IPS-15b (cell line): ENCODE measurements at regions not wholly inside any gene's neighbourhood (a gene's known extent, or its start where the extent isn't known, plus 50 kb on each side); places are given as distances from the start of the nearest gene placed in this dataset.
"Not testable (repeated sequence)": the region's sequence is repeated elsewhere in the genome, so short reads cannot be mapped to it uniquely, and the experiment has no call there.

Source experiments
- H3K27me3 ChIP-seq: one replicate; pipeline ENCODE4 v1.6.1; 2013; ENCODE audit warnings: low read length; ENCODE audit not compliant: control insufficient read depth, insufficient read depth
- H3K36me3 ChIP-seq: one replicate; pipeline ENCODE4 v1.6.1; 2013; ENCODE audit warnings: low read length; ENCODE audit not compliant: control insufficient read depth, insufficient read depth
- H3K4me1 ChIP-seq: one replicate; pipeline ENCODE4 v1.6.1; 2013; ENCODE audit warnings: mild to moderate bottlenecking, low read length; ENCODE audit not compliant: control insufficient read depth, insufficient read depth
- H3K4me3 ChIP-seq: one replicate; pipeline ENCODE4 v1.5.1; 2013; ENCODE audit warnings: low read depth, low read length
- H3K9ac ChIP-seq: one replicate; pipeline ENCODE4 v1.6.1; 2013; ENCODE audit warnings: low read depth, mild to moderate bottlenecking, low read length
- H3K9me3 ChIP-seq: one replicate; pipeline ENCODE4 v1.6.1; 2013; ENCODE audit warnings: mild to moderate bottlenecking, low read length; ENCODE audit not compliant: control insufficient read depth, insufficient read depth

DNA sequence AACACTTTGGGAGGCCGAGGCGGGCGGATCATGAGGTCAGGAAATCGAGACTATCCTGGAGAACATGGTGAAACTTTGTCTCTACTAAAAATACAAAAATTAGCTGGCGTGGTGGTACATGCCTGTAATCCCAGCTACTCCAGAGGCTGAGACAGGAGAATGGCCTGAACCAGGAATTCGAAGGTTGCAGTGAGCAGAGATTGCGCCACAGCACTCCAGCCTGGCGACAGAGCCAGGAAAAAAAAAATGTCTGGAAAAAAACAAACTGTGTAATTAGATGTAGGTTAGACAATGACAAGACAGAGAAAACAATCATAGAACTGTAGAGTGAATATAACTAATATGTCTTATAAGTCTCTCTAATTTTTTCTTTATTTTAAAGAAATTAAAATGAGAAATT lies 1002.5 kb upstream of the LCORL start:
- H3K4me3 ChIP-seq = no peak overlapping the region
- no peaks in the 10 kb centered on the region for H3K4me1 ChIP-seq
- no peak overlapping the region for H3K9ac ChIP-seq
- no peaks in the 10 kb centered on the region for H3K27me3 ChIP-seq
- H3K36me3 ChIP-seq = no peaks in the 10 kb centered on the region
- no peaks in the 10 kb centered on the region for H3K9me3 ChIP-seq

DNA sequence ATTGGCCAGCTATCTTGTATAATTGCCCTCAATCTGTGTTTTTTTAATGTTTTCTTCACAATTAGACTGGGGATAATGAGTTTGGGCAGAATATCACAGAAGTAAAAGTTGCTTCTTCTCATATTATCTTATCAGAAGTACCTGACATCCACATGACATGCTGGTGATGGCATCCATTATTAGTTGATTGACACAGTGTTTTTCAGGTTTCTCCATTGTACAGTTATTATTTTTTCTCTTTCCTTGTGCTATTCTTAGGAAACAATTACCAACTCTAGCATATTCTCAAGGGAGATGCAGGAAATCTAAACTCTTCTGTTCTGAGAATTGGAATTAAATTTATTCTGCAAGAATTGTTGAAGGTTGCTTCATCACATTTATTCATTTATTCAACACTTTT lies 1000.1 kb upstream of the LCORL start:
- Histone ChIP-seq H3K4me1 (no peaks in the 10 kb centered on the region), H3K9me3 (no peaks in the 10 kb centered on the region), H3K36me3 (no peaks in the 10 kb centered on the region)

DNA sequence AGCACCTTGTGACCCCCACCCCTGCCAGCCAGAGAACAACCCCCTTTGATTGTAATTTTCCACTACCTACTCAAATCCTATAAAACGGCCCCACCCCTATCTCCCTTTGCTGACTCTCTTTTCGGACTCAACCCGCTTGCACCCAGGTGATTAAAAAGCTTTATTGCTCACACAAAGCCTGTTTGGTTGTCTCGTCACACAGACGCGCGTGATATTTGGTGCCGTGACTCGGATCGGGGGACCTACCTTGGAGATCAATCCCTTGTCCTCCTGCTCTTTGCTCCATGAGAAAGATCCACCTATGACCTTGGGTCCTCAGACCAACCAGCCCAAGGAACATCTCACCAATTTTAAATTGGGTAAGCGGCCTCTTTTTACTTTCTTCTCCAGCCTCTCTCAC lies 995.0 kb upstream of the LCORL start:
- H3K9ac ChIP-seq, H3K36me3 ChIP-seq, H3K27me3 ChIP-seq, H3K4me3 ChIP-seq, H3K9me3 ChIP-seq, H3K4me1 ChIP-seq: not testable (repeated sequence)

More for the DNA sequence above, 1000.1 kb upstream of the LCORL start:
- H3K4me3 ChIP-seq = no peak overlapping the region
- H3K27me3 ChIP-seq = no peaks in the 10 kb centered on the region
- no peak overlapping the region for H3K9ac ChIP-seq

DNA sequence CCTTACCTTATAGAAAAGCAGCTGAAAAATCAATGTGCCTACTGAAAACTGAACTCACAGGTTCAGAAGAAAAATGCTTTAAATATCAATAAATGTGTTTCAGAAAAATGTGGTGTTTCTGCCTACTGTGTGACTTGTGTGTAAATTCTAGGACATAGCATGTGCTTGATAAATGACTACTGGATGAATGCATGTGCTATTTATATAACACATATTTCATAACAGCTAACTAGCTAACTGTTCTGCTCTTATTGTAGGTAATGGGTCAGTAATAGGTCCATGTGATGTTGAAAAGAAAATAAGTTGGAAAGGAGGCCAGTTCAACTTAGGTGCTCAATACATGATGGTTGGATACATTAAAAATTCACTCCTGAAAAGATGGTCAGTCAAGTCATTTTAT lies 993.0 kb upstream of the LCORL start:
- H3K9ac ChIP-seq = no peak overlapping the region
- no peaks in the 10 kb centered on the region for H3K27me3 ChIP-seq
- H3K4me3 ChIP-seq = no peak overlapping the region
- no peaks in the 10 kb centered on the region for H3K9me3 ChIP-seq
- peaks cover 6% of the 10 kb centered on the region for H3K4me1 ChIP-seq
- H3K36me3 ChIP-seq = no peaks in the 10 kb centered on the region

DNA sequence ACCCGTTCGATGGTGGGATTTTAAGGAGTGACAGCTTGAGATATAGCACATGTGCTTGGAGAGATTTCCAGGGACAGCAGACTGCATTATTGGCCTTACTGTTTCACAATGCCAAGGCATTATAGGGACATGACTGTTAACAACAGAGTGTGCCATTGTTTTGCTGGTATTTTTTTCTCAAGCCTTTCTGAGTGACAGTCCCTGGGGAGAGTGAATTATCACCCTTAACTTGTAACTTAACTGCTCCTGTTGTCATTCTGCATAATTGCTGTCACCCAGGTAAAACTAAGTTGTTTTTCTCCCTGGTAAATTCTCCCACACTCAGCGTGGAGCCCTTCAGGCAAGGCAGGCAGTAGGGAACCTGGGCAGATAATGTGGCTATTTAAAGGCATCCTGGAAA lies 989.2 kb upstream of the LCORL start:
- Histone ChIP-seq H3K36me3 (no peaks in the 10 kb centered on the region), H3K27me3 (no peaks in the 10 kb centered on the region), H3K9ac (no peak overlapping the region), H3K9me3 (no peaks in the 10 kb centered on the region), H3K4me1 (peaks cover 6% of the 10 kb centered on the region), H3K4me3 (no peak overlapping the region)

DNA sequence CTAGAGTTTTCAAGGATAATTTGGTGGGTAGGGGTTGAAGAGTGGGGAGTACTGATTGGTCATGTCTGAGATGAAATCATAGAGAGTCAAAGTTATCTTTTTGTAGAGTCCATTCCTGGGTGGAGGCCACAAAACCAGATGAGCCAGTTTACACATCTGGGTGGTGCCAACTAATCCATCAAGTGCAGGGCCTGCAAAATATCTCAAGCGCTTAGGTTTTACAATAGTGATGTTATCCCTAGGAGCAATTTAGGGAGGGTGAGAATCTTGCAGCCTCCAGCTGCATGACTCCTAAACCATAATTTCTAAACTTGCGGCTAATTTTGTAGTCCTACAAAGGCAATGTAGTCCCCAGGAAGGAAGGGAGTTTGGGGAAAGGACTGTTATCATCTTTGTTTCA lies 988.3 kb upstream of the LCORL start:
- Histone ChIP-seq H3K4me3 (no peak overlapping the region), H3K27me3 (no peaks in the 10 kb centered on the region), H3K36me3 (no peaks in the 10 kb centered on the region), H3K9ac (no peak overlapping the region), H3K4me1 (peaks cover 6% of the 10 kb centered on the region), H3K9me3 (no peaks in the 10 kb centered on the region)

DNA sequence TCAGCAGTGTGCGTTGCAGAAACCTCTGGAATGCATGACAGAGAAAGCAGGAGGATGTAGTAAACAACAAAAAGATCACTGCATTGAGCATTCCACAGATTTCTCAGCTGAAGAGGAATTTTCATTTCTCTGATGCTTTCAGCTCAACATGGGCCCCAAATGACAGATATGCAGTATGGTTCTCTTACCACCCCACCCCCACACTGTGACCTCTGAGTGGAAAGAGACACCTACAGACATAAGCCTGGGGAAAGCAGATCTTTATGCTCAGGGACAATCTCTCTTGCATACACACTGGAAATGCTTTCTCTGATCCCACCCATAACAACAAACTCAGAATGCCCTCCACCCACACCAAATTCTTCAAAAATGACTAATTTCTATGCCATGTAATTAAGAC lies 983.7 kb upstream of the LCORL start:
- Histone ChIP-seq H3K9ac (no peak overlapping the region), H3K36me3 (no peaks in the 10 kb centered on the region), H3K27me3 (no peaks in the 10 kb centered on the region), H3K4me1 (no peaks in the 10 kb centered on the region), H3K4me3 (no peak overlapping the region), H3K9me3 (no peaks in the 10 kb centered on the region)

DNA sequence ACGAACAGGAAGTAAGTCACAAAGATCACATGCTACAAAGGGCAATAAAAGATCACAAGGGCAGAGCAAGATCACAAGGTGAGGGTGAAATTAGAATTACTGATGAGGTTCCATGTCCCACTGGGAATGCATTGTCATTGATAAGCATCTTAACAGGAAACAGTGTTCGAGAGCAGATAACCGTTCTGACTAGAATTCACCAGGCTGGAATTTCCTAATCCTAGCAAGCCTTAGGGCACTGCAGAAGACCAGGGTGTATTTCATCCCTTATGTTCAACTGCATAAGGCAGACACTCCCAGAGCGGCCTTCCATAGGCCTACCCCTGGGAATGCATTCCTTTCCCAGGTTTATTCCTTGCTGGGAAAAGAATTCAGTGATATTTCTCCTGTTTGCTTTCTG lies 980.6 kb upstream of the LCORL start:
- no peaks in the 10 kb centered on the region for H3K27me3 ChIP-seq
- no peak overlapping the region for H3K4me3 ChIP-seq
- H3K4me1 ChIP-seq = no peaks in the 10 kb centered on the region
- H3K9ac ChIP-seq = no peak overlapping the region
- no peaks in the 10 kb centered on the region for H3K36me3 ChIP-seq
- H3K9me3 ChIP-seq = no peaks in the 10 kb centered on the region

DNA sequence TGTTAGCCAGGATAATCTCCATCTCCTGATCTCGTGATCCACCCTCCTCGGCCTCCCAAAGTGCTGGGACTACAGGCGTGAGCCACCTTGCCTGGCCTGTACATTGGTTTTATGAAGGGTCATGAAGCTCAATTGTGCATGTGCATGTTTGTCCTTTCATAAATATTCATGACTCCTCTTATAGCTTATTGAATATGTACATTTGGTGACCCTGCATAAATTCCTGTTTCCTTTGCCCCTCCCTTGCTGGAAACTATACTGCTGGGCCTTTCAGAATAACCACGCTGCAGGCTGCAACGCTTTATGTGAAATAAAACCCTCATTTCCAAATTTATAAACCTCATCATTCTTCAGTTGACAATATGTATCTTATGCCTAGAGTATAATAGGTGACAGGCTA lies 978.0 kb upstream of the LCORL start:
- Histone ChIP-seq H3K4me1 (no peaks in the 10 kb centered on the region), H3K27me3 (no peaks in the 10 kb centered on the region), H3K9ac (no peak overlapping the region), H3K36me3 (no peaks in the 10 kb centered on the region), H3K9me3 (no peaks in the 10 kb centered on the region), H3K4me3 (no peak overlapping the region)

DNA sequence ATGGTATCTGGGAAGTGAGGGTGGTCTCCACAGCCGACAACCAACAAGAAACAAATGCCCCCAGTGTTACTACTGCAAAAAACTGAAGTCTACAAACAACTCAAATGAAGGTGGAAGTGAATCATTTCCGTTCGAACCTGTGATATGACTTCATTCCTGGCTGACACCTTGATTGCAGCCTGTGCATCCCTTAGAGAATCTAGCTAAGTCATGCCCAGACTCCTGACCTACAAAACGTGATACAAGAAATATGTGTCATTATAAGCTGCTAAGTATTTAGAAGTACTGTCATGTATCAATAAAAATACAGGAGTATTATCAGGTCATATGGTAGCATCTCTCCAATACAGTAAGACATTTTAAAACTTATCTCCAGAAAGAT lies 959.7 kb upstream of the LCORL start:
- no peaks in the 10 kb centered on the region for H3K9me3 ChIP-seq
- no peaks in the 10 kb centered on the region for H3K4me1 ChIP-seq
- no peak overlapping the region for H3K9ac ChIP-seq
- H3K27me3 ChIP-seq = no peaks in the 10 kb centered on the region
- no peak overlapping the region for H3K4me3 ChIP-seq
- H3K36me3 ChIP-seq = no peaks in the 10 kb centered on the region

DNA sequence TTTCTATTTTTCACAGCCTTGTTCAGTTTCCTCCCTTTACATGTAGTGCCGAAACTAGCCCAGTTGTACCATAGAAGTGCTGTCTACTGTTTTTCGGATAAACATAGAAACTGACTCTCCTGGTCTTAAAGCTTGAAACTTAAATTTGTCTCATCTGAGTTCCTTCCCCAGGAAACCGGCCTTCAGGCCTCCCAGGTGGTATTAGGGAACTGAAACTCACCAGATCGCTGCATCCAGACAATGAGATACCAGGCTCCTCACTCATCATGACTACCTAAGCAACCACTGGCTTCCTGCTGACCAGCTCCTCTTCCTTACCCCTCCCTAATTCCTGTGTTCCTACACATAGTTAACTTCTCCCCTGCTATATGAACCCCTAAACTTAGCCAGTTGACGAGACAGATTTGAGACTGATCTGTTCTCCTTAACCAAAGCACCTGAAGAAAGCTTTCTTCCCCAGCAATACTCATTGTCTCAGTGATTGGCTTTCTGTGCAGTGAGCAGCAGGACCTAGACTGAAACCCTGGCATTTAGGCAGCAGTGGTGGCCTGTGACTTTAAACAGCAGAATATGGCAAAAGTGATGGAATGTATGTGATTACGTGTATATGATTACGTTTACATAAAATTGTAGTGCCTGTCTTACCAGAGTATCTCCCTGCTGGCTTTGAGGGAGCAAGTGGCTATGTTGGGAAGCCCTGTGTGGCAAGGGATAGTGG lies 959.1 kb upstream of the LCORL start:
- no peak overlapping the region for H3K4me3 ChIP-seq

DNA sequence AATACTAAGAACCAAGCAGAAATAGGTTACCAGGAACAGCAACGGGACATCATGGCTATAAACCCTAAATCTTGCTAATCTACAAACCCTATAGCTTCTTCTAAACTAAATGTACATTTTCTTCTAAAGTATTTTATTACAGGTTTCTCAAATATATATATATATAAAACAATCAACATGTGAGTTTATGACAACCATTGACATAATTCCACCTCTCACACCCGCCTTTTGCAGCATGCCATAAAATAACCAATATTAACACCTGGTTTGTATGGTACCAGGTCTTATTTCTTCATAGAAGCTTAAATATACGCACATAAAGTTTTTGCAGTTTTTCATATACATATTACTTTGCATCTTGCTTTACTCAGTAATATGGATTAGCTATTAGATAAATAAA lies 955.3 kb upstream of the LCORL start:
- Histone ChIP-seq H3K9ac (no peak overlapping the region), H3K4me1 (no peaks in the 10 kb centered on the region), H3K36me3 (no peaks in the 10 kb centered on the region), H3K4me3 (no peak overlapping the region), H3K27me3 (no peaks in the 10 kb centered on the region), H3K9me3 (no peaks in the 10 kb centered on the region)

More for the DNA sequence above, 959.1 kb upstream of the LCORL start:
- Histone ChIP-seq H3K27me3 (no peaks in the 10 kb centered on the region), H3K36me3 (no peaks in the 10 kb centered on the region), H3K4me1 (no peaks in the 10 kb centered on the region), H3K9me3 (no peaks in the 10 kb centered on the region), H3K9ac (no peak overlapping the region)
